ENCODE measurements at regions not wholly inside any gene's neighbourhood (a gene's known extent, or its start where the extent isn't known, plus 50 kb on each side); places are given as distances from the start of the nearest gene placed in this dataset.

- no peak overlapping the region for H2AFZ ChIP-seq (replicated peaks; ENCODE audit: low read length, poor library complexity)
- no peak overlapping the region for H3K27ac ChIP-seq (ENCODE audit: insufficient read depth, low read length)
- H3K79me1 ChIP-seq (ENCODE audit: low read depth in 1 of 2, low read length in 2 of 2), result no peaks in the 10 kb centered on the region
- no peak for DNase-seq
- ATAC-seq (ENCODE audit: low read depth), result no peak
- H3K14ac ChIP-seq (replicated peaks; ENCODE audit: low read depth, low read length), result no peak overlapping the region
- no peak for TF ChIP-seq MAZ (IDR thresholded peaks at IDR 0.05; ENCODE audit: borderline replicate concordance, low read depth, low read length)
- no peak for TF ChIP-seq RFX5 (IDR thresholded peaks at IDR 0.05; ENCODE audit: low read depth, low read length)
- no peak for TF ChIP-seq POLR2A (IDR thresholded peaks at IDR 0.05; ENCODE audit: low read depth, low read length)
- TF ChIP-seq CEBPB (IDR thresholded peaks at IDR 0.05; ENCODE audit: low read depth, low read length), result no peak
- no peaks in the 10 kb centered on the region for H3K27me3 ChIP-seq (ENCODE audit: control insufficient read depth, insufficient read depth, low read length)
- POLR2A ChIA-PET (ENCODE audit: unreplicated experiment), result no interaction called here
- H2AK5ac ChIP-seq (ENCODE audit: low read depth, low read length), result no peak overlapping the region
- CTCF ChIA-PET, result no interaction called here
- no peak overlapping the region for H4K5ac ChIP-seq (ENCODE audit: low read depth, low read length)
- no peak overlapping the region for H3K4me3 ChIP-seq (ENCODE audit: insufficient read depth, low read depth, low read length)
- dilution Hi-C loops (cut with HindIII; ENCODE audit: low sequenced_read_pairs, unreplicated experiment), result no loop called here
- no peak overlapping the region for H3K18ac ChIP-seq (ENCODE audit: low read depth, low read length)
- H3K9ac ChIP-seq (ENCODE audit: low read depth, low read length), result no peak overlapping the region
- H3K36me3 ChIP-seq (ENCODE audit: control insufficient read depth, insufficient read depth, low read length), result no peaks in the 10 kb centered on the region
- no peak overlapping the region for H2BK5ac ChIP-seq (ENCODE audit: low read depth, low read length, poor library complexity, severe bottlenecking)
- H2AK9ac ChIP-seq (replicated peaks; ENCODE audit: low read depth, low read length, poor library complexity), result no peak overlapping the region
- no peak overlapping the region for H2BK15ac ChIP-seq (ENCODE audit: low read depth, low read length)
- no peak overlapping the region for H4K91ac ChIP-seq (ENCODE audit: insufficient read depth, low read depth, low read length)
- H3K9me3 ChIP-seq (ENCODE audit: control insufficient read depth, insufficient read depth, low read length), result no peaks in the 10 kb centered on the region
- H3K4me2 ChIP-seq (ENCODE audit: low read depth, low read length), result no peak overlapping the region
- no peak overlapping the region for H3K23ac ChIP-seq (ENCODE audit: low read depth, low read length)
- no peaks in the 10 kb centered on the region for H3K9me1 ChIP-seq (ENCODE audit: insufficient read depth, low read length)
- no peak overlapping the region for H3K4ac ChIP-seq (ENCODE audit: low read depth, low read length)
- intact Hi-C loops (cut with micrococcal nuclease), result no loop called here
- no peak overlapping the region for H3K56ac ChIP-seq (ENCODE audit: extremely low read depth, insufficient read depth, low read length)
- no peak overlapping the region for H2BK120ac ChIP-seq (ENCODE audit: low read depth, low read length)
- H4K8ac ChIP-seq (ENCODE audit: low read depth in 2 of 2, low read length in 2 of 2), result no peak overlapping the region
- BruUV-seq (replicated peaks), result no TSS peak
- no peaks in the 10 kb centered on the region for H3K4me1 ChIP-seq (ENCODE audit: control insufficient read depth, insufficient read depth, low read length)
- H2BK20ac ChIP-seq (ENCODE audit: low read depth, low read length), result no peak overlapping the region
- H4K20me1 ChIP-seq (ENCODE audit: insufficient read depth, low read length), result no peaks in the 10 kb centered on the region
- in situ Hi-C loops (cut with MboI; ENCODE audit: low sequenced_read_pairs), result no loop called here
- WGBS, 2 experiments (ENCODE audit: extremely low coverage in 2 of 2, insufficient read length in 1 of 2), result no CpG with 5 or more reads among the region's 2 CpGs
Measured at GRCh38 chr1:177466286-177466685, 295.5 kb downstream of the BRINP2 start.
